ENCODE measurements at regions not wholly inside any gene's neighbourhood (a gene's known extent, or its start where the extent isn't known, plus 50 kb on each side); places are given as distances from the start of the nearest gene placed in this dataset. TPM values are rescaled to one million over a fixed set of nuclear protein-coding genes. Genes with fewer than 3 reads are reported as not detected.

Small RNA genes in the stretch of these regions (small RNA-seq; reads per million reads assigned to genes)
- not detected for gene RN7SL702P (ENCODE audit: low replicate concordance)
